Mesodermal cell (in vitro differentiated cells): ENCODE measurements at regions not wholly inside any gene's neighbourhood (a gene's known extent, or its start where the extent isn't known, plus 50 kb on each side); places are given as distances from the start of the nearest gene placed in this dataset.

Experiments used
- H3K27ac ChIP-seq: 2 replicates; pipeline ENCODE4 v1.7.0; 2013; ENCODE audit warnings: mild to moderate bottlenecking, low read depth, low read length, moderate library complexity; ENCODE audit not compliant: severe bottlenecking
- H3K36me3 ChIP-seq: 2 replicates; pipeline ENCODE4 v1.7.1; 2013; ENCODE audit warnings: mild to moderate bottlenecking, low read length, moderate library complexity; ENCODE audit not compliant: control insufficient read depth, insufficient read depth
- H3K4me1 ChIP-seq: one replicate; pipeline ENCODE4 v1.7.1; 2013; ENCODE audit warnings: mild to moderate bottlenecking, low read length; ENCODE audit not compliant: insufficient read depth, control insufficient read depth, poor library complexity, severe bottlenecking
- H3K4me3 ChIP-seq: 2 replicates; pipeline ENCODE4 v1.7.0; 2013; ENCODE audit warnings: low read length, control low read depth, mild to moderate bottlenecking; ENCODE audit not compliant: insufficient read depth, poor library complexity, severe bottlenecking; ENCODE audit errors: extremely low read depth
- H3K9me3 ChIP-seq: 2 replicates; pipeline ENCODE4 v1.7.1; 2013; ENCODE audit warnings: mild to moderate bottlenecking, low read length, moderate library complexity; ENCODE audit not compliant: control insufficient read depth
- WGBS, 2 experiments: methylation state at CpG; one replicate each; pipeline ENCODE4 v1.1.5; 2013; ENCODE audit warnings: missing lambda C conversion rate in 2 of 2; ENCODE audit not compliant: insufficient coverage in 2 of 2; 5-methylcytosine and 5-hydroxymethylcytosine counted together

DNA sequence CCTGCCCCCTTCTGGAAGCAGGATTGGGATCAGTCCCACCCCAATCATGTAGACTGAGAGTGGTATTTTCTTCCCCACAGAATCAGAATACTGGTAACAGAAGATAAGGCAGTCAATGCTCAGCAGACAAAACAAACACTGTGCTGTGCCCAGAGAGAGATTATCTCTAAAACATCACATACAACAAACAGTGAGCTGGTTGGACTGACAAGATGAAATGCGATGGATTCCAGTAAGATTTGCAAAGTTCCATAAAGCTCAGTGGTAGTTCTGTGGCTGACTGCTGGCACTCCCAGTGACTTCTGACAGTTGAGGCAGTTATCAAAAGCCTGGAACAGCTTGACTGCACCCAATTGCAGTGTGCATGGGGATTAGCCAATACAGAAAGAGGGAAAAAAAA is 311.5 kb upstream of the MGAT5 start:
- Histone ChIP-seq H3K4me3 (no peak overlapping the region), H3K4me1 (peaks cover 6% of the 10 kb centered on the region), H3K27ac (peak overlapping the region; percentile 2), H3K36me3 (no peaks in the 10 kb centered on the region), H3K9me3 (no peaks in the 10 kb centered on the region)
- WGBS, 2 experiments: 82 to 100% methylated on average over 1 of the region's 1 CpG

DNA sequence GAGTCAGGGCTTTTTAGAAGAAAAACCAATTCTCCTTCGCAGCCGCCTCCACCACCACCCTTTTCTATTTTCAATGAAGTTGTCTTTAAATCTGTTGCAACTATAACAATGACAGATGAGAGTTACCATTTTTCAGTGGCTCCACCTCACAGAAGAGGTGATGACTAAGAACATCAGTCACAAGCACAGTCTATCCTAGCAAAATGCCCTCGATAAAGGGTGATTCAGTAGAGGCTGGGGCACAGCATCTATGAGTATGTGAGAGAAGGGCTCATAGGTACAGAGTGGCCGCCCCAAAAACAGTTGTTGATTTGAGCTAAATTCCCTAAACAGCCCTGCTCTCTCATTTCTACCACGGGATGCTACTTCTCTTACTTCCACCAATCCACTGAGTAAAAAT is 310.8 kb upstream of the MGAT5 start:
- 92 to 100% methylated on average over 1 to 2 of the region's 5 CpGs for WGBS, 2 experiments
- H3K27ac ChIP-seq: no peak overlapping the region
- no peaks in the 10 kb centered on the region for H3K9me3 ChIP-seq
- no peak overlapping the region for H3K4me3 ChIP-seq
- H3K36me3 ChIP-seq: no peaks in the 10 kb centered on the region
- peaks cover 6% of the 10 kb centered on the region for H3K4me1 ChIP-seq

DNA sequence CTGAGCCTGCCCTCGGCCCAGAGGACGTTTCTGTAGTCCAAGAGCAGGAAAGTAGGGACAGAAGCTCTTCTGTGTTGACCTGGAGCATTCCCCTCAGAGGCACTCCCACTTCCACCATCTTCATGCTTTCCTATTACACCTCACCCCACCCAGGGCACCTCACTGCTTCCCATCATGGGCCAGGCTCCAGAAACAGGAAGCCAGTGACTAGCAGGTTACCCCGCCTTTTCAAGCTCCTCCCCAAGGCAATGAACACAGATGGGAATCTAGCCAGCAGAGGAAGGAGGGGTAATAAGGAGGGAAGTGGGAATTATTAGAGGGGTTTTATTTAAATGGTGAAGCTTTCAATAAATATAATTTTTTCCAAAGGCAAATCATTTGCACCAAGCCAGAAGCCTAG is 308.8 kb upstream of the MGAT5 start:
- no peaks in the 10 kb centered on the region for H3K36me3 ChIP-seq
- no peak overlapping the region for H3K27ac ChIP-seq
- no peak overlapping the region for H3K4me3 ChIP-seq
- no peaks in the 10 kb centered on the region for H3K9me3 ChIP-seq
- WGBS, 2 experiments: no CpG with 5 or more reads among the region's 3 CpGs
- peaks cover 6% of the 10 kb centered on the region for H3K4me1 ChIP-seq

DNA sequence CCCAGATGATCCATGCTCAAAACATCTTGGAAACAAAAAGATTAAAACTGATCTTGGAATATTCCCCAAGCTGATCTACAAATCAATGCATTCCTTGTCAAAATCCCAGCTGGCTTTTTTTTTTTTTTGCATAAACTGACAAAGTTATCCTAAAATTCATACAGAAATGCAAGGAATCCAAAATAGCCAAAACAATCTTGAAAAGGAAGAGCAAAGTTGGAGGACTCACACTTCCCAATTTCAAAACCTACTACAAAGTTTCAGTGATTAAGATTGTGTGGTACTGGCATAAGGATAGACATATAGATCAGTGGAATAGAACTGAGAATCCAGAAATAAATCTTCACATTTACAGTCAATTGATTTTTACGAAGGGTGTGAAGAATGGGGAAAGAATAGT is 306.8 kb upstream of the MGAT5 start:
- no peaks in the 10 kb centered on the region for H3K9me3 ChIP-seq
- H3K27ac ChIP-seq: no peak overlapping the region
- H3K4me3 ChIP-seq: no peak overlapping the region
- no CpG with 5 or more reads among the region's 1 CpG for WGBS, 2 experiments
- H3K4me1 ChIP-seq: peaks cover 6% of the 10 kb centered on the region
- H3K36me3 ChIP-seq: no peaks in the 10 kb centered on the region

DNA sequence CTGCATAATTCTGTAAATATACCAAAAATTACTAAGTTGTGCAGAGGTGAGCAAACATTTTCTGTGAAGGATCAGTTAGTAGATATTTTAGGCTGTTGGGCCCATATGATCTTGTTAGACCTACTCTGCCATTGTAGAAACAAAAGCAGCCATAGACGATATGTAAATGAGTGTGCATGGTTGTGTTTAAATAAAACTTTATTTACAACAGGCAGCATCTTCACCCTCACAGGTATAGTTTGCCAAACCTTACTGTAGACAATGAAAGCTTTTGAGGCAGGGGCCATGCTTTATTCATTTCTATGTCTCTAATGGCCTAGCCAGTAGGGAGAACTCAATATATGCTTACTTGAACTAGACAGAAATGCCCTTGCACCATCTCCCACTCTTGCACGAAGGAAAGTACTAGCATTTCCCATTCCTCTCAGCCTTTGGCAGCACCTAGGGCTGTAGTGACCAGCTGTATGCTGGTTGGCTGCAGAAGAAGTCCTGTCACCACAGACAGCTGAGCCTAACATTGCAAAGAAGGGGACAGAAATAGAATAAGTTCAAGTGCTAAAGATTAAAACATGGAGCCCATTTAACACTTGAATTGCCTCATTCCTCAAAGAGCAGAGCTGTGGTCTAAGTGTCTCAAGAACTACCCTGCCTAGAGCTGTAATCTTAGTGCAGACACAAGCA is 305.1 kb upstream of the MGAT5 start:
- H3K4me1 ChIP-seq: peaks cover 1% of the 10 kb centered on the region
- no peaks in the 10 kb centered on the region for H3K36me3 ChIP-seq
- H3K4me3 ChIP-seq: no peak overlapping the region
- no peaks in the 10 kb centered on the region for H3K9me3 ChIP-seq
- no peak overlapping the region for H3K27ac ChIP-seq
- WGBS, 2 experiments: 50% methylated on average over 1 of the region's 2 CpGs; no CpG with 5 or more reads in 1 of the 2 experiments

DNA sequence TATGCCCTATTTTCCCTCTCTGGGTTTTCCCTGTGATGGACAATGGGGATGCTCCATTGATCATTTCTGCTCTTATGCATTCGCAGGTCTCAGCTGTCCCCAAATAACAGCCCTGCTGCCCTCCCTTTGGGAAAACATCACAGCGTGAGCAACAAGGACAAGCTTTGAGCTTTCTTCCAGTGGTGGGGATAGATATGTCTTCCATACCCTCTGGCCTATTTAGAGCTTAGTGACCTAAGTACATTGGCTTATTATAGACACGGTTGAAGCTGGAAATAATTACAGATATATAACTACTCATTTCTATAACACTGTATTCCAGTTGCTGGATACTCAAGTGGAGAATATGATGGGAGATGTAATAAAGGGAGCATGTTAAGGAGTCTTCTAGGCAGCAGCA is 304.3 kb upstream of the MGAT5 start:
- no peaks in the 10 kb centered on the region for H3K4me1 ChIP-seq
- H3K27ac ChIP-seq: no peak overlapping the region
- H3K36me3 ChIP-seq: no peaks in the 10 kb centered on the region
- no peak overlapping the region for H3K4me3 ChIP-seq
- H3K9me3 ChIP-seq: no peaks in the 10 kb centered on the region
- 88% methylated on average over 1 of the region's 3 CpGs; no CpG with 5 or more reads in 1 of the 2 experiments for WGBS, 2 experiments

DNA sequence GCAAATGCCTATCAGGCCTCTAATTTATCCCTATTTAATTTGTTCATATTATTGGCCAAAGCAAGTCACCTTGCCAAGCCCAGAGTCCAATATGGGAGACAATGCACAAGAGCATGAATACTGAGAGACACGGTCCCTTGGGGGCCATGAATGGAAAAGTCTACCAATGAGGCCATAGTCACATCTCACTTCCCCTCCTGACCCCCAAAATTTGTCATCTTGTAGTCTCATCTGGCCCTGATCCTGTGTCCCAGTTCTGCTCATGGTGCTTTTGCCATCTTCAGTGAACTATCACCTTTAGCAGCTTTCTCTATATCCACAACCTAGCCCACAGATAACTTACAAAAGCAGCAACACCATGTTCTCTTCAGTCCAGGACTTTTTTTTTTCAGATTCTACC is 302.7 kb upstream of the MGAT5 start:
- 87% methylated on average over 1 of the region's 1 CpG; no CpG with 5 or more reads in 1 of the 2 experiments for WGBS, 2 experiments
- Histone ChIP-seq H3K4me3 (no peak overlapping the region), H3K27ac (no peak overlapping the region), H3K36me3 (no peaks in the 10 kb centered on the region), H3K9me3 (no peaks in the 10 kb centered on the region), H3K4me1 (no peaks in the 10 kb centered on the region)

DNA sequence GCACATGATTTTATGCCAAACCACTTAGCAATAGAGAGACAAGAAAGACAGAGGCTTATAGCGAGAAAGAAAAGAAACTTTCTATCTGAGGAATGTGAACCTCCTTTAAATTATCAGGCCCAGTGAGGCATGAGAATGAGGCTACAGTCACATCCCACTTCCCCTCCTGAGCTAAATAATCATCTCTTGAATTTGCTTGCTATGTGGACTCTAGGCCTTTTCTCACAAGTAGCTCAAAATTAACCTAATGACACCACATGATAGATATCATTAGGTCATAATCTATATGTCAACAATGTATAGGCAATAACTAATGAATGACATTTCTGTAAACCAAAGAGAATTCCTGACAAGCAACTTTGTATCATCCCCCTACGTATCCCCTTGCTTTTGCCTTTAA is 301.5 kb upstream of the MGAT5 start:
- no peaks in the 10 kb centered on the region for H3K36me3 ChIP-seq
- no peaks in the 10 kb centered on the region for H3K4me1 ChIP-seq
- H3K9me3 ChIP-seq: no peaks in the 10 kb centered on the region
- no peak overlapping the region for H3K4me3 ChIP-seq
- H3K27ac ChIP-seq: no peak overlapping the region
- 100% methylated on average over 1 to 2 of the region's 2 CpGs for WGBS, 2 experiments

DNA sequence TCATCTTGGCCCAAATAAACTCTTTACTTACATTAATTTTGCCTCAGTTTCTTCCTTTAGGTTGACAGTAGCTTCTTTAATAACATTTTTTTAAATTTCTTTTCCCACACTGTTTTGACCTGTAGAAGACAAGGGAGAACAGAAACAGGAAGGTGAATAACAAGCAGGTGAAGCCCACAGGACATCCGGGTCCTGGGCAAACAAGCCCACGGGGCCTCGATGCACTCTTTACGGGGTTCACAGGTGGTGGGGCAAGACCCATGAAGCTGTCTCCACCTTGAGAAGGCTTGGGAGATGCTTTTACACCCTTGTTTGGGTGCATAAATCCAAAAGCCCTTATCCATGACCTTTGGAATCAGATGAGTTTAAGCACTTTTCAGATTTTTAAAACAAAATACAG is 301.0 kb upstream of the MGAT5 start:
- no peaks in the 10 kb centered on the region for H3K4me1 ChIP-seq

DNA sequence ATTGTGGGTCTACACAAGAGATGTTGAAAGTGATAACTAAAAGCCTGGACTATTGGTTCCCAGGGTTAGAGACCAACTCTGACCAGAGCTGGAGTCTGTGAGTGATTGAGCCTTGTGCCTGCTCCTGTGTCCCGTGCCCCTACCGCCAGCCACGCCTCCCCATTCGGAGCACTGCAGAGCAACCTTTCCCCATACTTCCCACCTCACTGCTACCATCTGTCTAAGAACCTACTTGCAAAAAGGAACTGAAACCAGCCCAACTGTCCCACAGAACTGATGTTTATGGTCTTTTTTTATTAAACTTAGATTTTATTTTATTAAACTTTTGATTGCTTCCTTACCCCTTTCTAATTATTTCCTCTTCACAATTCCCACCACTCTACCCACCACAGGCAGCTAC is 300.3 kb upstream of the MGAT5 start:
- Histone ChIP-seq H3K4me3 (no peak overlapping the region), H3K27ac (no peak overlapping the region), H3K4me1 (no peaks in the 10 kb centered on the region), H3K9me3 (no peaks in the 10 kb centered on the region), H3K36me3 (no peaks in the 10 kb centered on the region)
- 100% methylated on average over 3 of the region's 4 CpGs; no CpG with 5 or more reads in 1 of the 2 experiments for WGBS, 2 experiments

More for the DNA sequence above, 301.0 kb upstream of the MGAT5 start:
- Histone ChIP-seq H3K9me3 (no peaks in the 10 kb centered on the region), H3K4me3 (no peak overlapping the region), H3K27ac (no peak overlapping the region), H3K36me3 (no peaks in the 10 kb centered on the region)
- 98 to 100% methylated on average over 4 of the region's 4 CpGs for WGBS, 2 experiments

DNA sequence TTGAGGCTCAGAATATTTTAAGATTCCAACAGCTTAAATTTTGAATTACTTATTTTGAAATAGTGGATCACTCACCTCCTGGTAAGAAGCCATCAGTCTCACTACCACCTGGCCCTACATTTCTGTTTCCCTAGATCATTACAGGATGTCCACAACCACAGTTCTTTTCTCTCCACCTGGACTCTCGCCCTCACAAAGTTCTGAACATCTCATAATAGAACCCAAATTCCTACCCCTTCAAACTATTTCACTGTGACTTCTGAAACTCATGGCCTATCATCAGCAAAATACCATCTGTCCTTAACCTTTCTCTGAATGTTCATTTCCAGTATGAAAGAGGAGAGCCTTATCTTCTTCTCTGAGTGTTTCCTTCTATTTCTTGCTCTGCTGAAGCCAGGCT is 299.2 kb upstream of the MGAT5 start:
- Histone ChIP-seq H3K4me3 (no peak overlapping the region), H3K4me1 (no peaks in the 10 kb centered on the region), H3K27ac (no peak overlapping the region), H3K36me3 (no peaks in the 10 kb centered on the region), H3K9me3 (no peaks in the 10 kb centered on the region)
- WGBS, 2 experiments: 80 to 86% methylated on average over 1 of the region's 1 CpG
